H1 (cell line): ENCODE measurements at regions not wholly inside any gene's neighbourhood (a gene's known extent, or its start where the extent isn't known, plus 50 kb on each side); places are given as distances from the start of the nearest gene placed in this dataset.

Experiments
- CTCF ChIA-PET: fragments of 300-600 bp; sonication (Branson Sonifier 250); formaldehyde crosslinking; loops from one replicate; lab custom pipeline; 2021; ENCODE audit not compliant: partially characterized antibody; lab: Charles Lee
- POLR2A ChIA-PET: fragments of 300-600 bp; sonication (Branson Sonifier 250); formaldehyde crosslinking; loops from one replicate; lab custom pipeline; 2021; ENCODE audit warnings: inconsistent platforms; ENCODE audit not compliant: partially characterized antibody; lab: Charles Lee
- DNase-seq, 2 experiments: peaks; one replicate each; pipeline versions ENCODE4 v3.0.0 to v3.0.0-alpha.2; 2010 to 2022; ENCODE audit warnings: low spot score in 2 of 2, low read depth in 1 of 2, mixed read lengths in 1 of 2
- FAIRE-seq: peaks from 2 replicates; lab custom pipeline; 2011; peaks lifted over from hg19 to GRCh38; lab: Jason Lieb, UNC
- H2AFZ ChIP-seq: 2 replicates; pipeline ENCODE4 v1.8.1; 2012; ENCODE audit warnings: low read length, inconsistent platforms
- H2AK5ac ChIP-seq: 2 replicates; pipeline ENCODE4 v1.6.1; 2013; ENCODE audit warnings: low read depth, low read length
- H2BK120ac ChIP-seq: replicated peaks from 2 replicates; pipeline ENCODE3; 2013; ENCODE audit warnings: low read depth, low read length, inconsistent platforms
- H2BK12ac ChIP-seq: 2 replicates; pipeline ENCODE4 v1.6.1; 2013; ENCODE audit warnings: low read depth, low read length
- H2BK15ac ChIP-seq: 2 replicates; pipeline ENCODE4 v1.6.1; 2013; ENCODE audit warnings: low read length
- H2BK20ac ChIP-seq: 2 replicates; pipeline ENCODE4 v1.6.1; 2013; ENCODE audit warnings: low read length
- H2BK5ac ChIP-seq: 2 replicates; pipeline ENCODE4 v1.6.1; 2013; ENCODE audit warnings: low read depth, low read length
- H3K14ac ChIP-seq: 2 replicates; pipeline ENCODE4 v1.6.1; 2013; ENCODE audit warnings: inconsistent platforms; ENCODE audit not compliant: insufficient read length
- H3K18ac ChIP-seq: 2 replicates; pipeline ENCODE4 v1.6.1; 2013; ENCODE audit warnings: low read length; ENCODE audit errors: extremely low read depth
- H3K23ac ChIP-seq: 2 replicates; pipeline ENCODE4 v1.6.1; 2013; ENCODE audit warnings: inconsistent platforms; ENCODE audit not compliant: insufficient read length
- H3K23me2 ChIP-seq: 2 replicates; pipeline ENCODE4 v1.6.1; 2013; ENCODE audit warnings: low read depth, low read length
- H3K27ac ChIP-seq: 2 replicates; pipeline ENCODE4 v1.6.1; 2011; ENCODE audit warnings: low read depth, low read length, inconsistent platforms
- H3K27me3 ChIP-seq, 4 experiments: replicated peaks in 1 of 4; 1 replicate in 1 of 4; 2 replicates in 3 of 4; pipeline versions ENCODE4 v1.6.1 to v1.8.1; 2011 to 2013; ENCODE audit warnings: low read length in 3 of 4, mild to moderate bottlenecking in 3 of 4, inconsistent platforms in 2 of 4, mixed read lengths in 2 of 4, moderate library complexity in 1 of 4; ENCODE audit not compliant: control insufficient read depth in 3 of 4, insufficient read depth in 3 of 4; ENCODE audit errors: extremely low read depth in 1 of 4
- H3K36me3 ChIP-seq, 4 experiments: 2 replicates each; pipeline versions ENCODE4 v1.6.1 to v1.8.1; 2011 to 2013; ENCODE audit warnings: mild to moderate bottlenecking in 4 of 4, low read length in 3 of 4, moderate library complexity in 2 of 4, control low read depth in 1 of 4, inconsistent platforms in 1 of 4; ENCODE audit not compliant: insufficient read depth in 4 of 4, control insufficient read depth in 2 of 4
- H3K4ac ChIP-seq: replicated peaks from 2 replicates; pipeline ENCODE3; 2013; ENCODE audit warnings: low read length, low read depth, mixed read lengths, inconsistent platforms; ENCODE audit not compliant: insufficient read length
- H3K4me1 ChIP-seq, 4 experiments: replicated peaks in 1 of 4; 1 replicate in 1 of 4; 2 replicates in 3 of 4; pipeline versions ENCODE4 v1.6.1 to v1.8.1; 2011 to 2013; ENCODE audit warnings: low read length in 3 of 4, inconsistent platforms in 2 of 4, mixed read lengths in 1 of 4; ENCODE audit not compliant: insufficient read depth in 4 of 4, control insufficient read depth in 3 of 4
- H3K4me2 ChIP-seq, 2 experiments: 2 replicates each; pipeline versions ENCODE4 v1.6.1 to v1.8.1; 2011 to 2013; ENCODE audit warnings: low read depth in 2 of 2, low read length in 2 of 2, control low read depth in 1 of 2, inconsistent platforms in 1 of 2, mild to moderate bottlenecking in 1 of 2; ENCODE audit not compliant: insufficient read depth in 1 of 2
- H3K4me3 ChIP-seq, 4 experiments: fragments of 200-600, 300-600 bp in 1 of 4; sonication (generic), shearing (Covaris generic), sonication (Bioruptor Twin) in 1 of 4; 2 replicates each; pipeline versions ENCODE4 v1.5.1 to v1.8.1; 2011 to 2016; ENCODE audit warnings: low read length in 4 of 4, low read depth in 3 of 4, control low read depth in 2 of 4, inconsistent platforms in 2 of 4, mild to moderate bottlenecking in 2 of 4, mixed read lengths in 1 of 4, moderate library complexity in 1 of 4; ENCODE audit not compliant: insufficient read depth in 2 of 4; ENCODE audit errors: extremely low read depth in 1 of 4
- H3K56ac ChIP-seq: replicated peaks from 2 replicates; pipeline ENCODE3; 2013; ENCODE audit warnings: low read depth, mild to moderate bottlenecking, mixed read lengths, low read length, inconsistent platforms; ENCODE audit not compliant: insufficient read length
- H3K79me1 ChIP-seq: 2 replicates; pipeline ENCODE4 v1.6.1; 2013; ENCODE audit warnings: low read depth, low read length, control low read depth
- H3K79me2 ChIP-seq, 2 experiments: 2 replicates each; pipeline versions ENCODE4 v1.6.1 to v1.8.1; 2012 to 2013; ENCODE audit warnings: low read length in 2 of 2, mild to moderate bottlenecking in 2 of 2, inconsistent platforms in 1 of 2; ENCODE audit not compliant: insufficient read depth in 2 of 2, control insufficient read depth in 1 of 2
- H3K9ac ChIP-seq, 4 experiments: replicated peaks in 1 of 4; 1 replicate in 1 of 4; 2 replicates in 3 of 4; pipeline versions ENCODE4 v1.6.1 to v1.8.1; 2011 to 2013; ENCODE audit warnings: low read depth in 3 of 4, low read length in 3 of 4, control low read depth in 2 of 4, mild to moderate bottlenecking in 2 of 4, moderate library complexity in 2 of 4, inconsistent platforms in 1 of 4; ENCODE audit errors: extremely low read depth in 1 of 4
- H3K9me3 ChIP-seq, 2 experiments: 2 replicates each; pipeline versions ENCODE4 v1.6.1 to v1.8.1; 2012 to 2013; ENCODE audit warnings: mild to moderate bottlenecking in 2 of 2, moderate library complexity in 2 of 2, control low read depth in 1 of 2, inconsistent platforms in 1 of 2, low read depth in 1 of 2, low read length in 1 of 2, mixed read lengths in 1 of 2; ENCODE audit not compliant: insufficient read depth in 2 of 2
- H4K20me1 ChIP-seq, 2 experiments: replicated peaks in 1 of 2; 2 replicates each; pipeline versions ENCODE3 to v1.8.1; 2011 to 2013; ENCODE audit warnings: inconsistent platforms in 2 of 2, low read length in 2 of 2, mild to moderate bottlenecking in 1 of 2; ENCODE audit not compliant: insufficient read depth in 2 of 2, control insufficient read depth in 1 of 2
- H4K5ac ChIP-seq: 2 replicates; pipeline ENCODE4 v1.6.1; 2013; ENCODE audit warnings: low read length, low read depth, mixed read lengths, inconsistent platforms; ENCODE audit not compliant: insufficient read length
- H4K8ac ChIP-seq: 2 replicates; pipeline ENCODE4 v1.8.0; 2013; ENCODE audit warnings: mild to moderate bottlenecking, moderate library complexity, low read length, inconsistent platforms; ENCODE audit not compliant: insufficient read depth; ENCODE audit errors: extremely low read depth
- H4K91ac ChIP-seq: replicated peaks from 2 replicates; pipeline ENCODE3; 2013; ENCODE audit warnings: low read length, mixed read lengths, inconsistent platforms; ENCODE audit not compliant: insufficient read length
- CEBPB ChIP-seq: IDR thresholded peaks from 2 replicates; pipeline ENCODE4 v1.6.1; 2012; ENCODE audit warnings: low read depth, low read length
- CHD2 ChIP-seq: IDR thresholded peaks from 2 replicates; pipeline ENCODE4 v1.6.1; 2012; ENCODE audit warnings: low read length, improper control_type of control experiment
- EGR1 ChIP-seq: IDR thresholded peaks from 2 replicates; pipeline ENCODE4 v1.6.1; 2011; ENCODE audit warnings: low read depth, low read length, borderline replicate concordance
- HDAC2 ChIP-seq, 2 experiments: fragments of 300-600 bp in 1 of 2; sonication (generic) in 1 of 2; IDR thresholded peaks; 2 replicates each; pipeline ENCODE4 v1.6.1; 2011 to 2012; ENCODE audit warnings: low read depth in 2 of 2, low read length in 2 of 2, mild to moderate bottlenecking in 2 of 2, moderate library complexity in 2 of 2, borderline replicate concordance in 1 of 2, inconsistent platforms in 1 of 2
- NRF1 ChIP-seq: IDR thresholded peaks from 2 replicates; pipeline ENCODE4 v1.6.1; 2011; ENCODE audit warnings: mild to moderate bottlenecking, low read depth, low read length, improper control_type of control experiment
- PHF8 ChIP-seq: fragments of 200-600 bp; sonication (generic); conservative IDR thresholded peaks from 2 replicates; pipeline ENCODE4 v1.7.1; 2012; ENCODE audit warnings: low read depth, mild to moderate bottlenecking, inconsistent platforms, low read length, moderate library complexity
- RAD21 ChIP-seq, 2 experiments: IDR thresholded peaks in 1 of 2; conservative IDR thresholded peaks in 1 of 2; 2 replicates each; pipeline ENCODE4 v1.6.1; 2011; ENCODE audit warnings: low read depth in 2 of 2, low read length in 2 of 2, improper control_type of control experiment in 1 of 2, inconsistent platforms in 1 of 2, mild to moderate bottlenecking in 1 of 2, moderate library complexity in 1 of 2
- RBBP5 ChIP-seq: IDR thresholded peaks from 2 replicates; pipeline ENCODE4 v1.7.1; 2012; ENCODE audit warnings: low read depth, mild to moderate bottlenecking, inconsistent platforms, low read length, moderate library complexity, borderline replicate concordance
- RFX5 ChIP-seq: IDR thresholded peaks from 2 replicates; pipeline ENCODE4 v1.6.1; 2011; ENCODE audit warnings: low read depth, low read length, improper control_type of control experiment, borderline replicate concordance
- RXRA ChIP-seq: IDR thresholded peaks from 2 replicates; pipeline ENCODE4 v1.6.1; 2011; ENCODE audit warnings: low read depth, mild to moderate bottlenecking, low read length, moderate library complexity; ENCODE audit not compliant: insufficient read depth
- SRF ChIP-seq: IDR thresholded peaks from 2 replicates; pipeline ENCODE4 v1.6.1; 2011; ENCODE audit warnings: mild to moderate bottlenecking, low read depth, low read length, moderate library complexity
- WGBS, 2 experiments: shearing (Covaris generic) in 1 of 2; methylation state at CpG; one replicate each; pipeline versions ENCODE4 v1.1.6 to v1.1.7; 2013 to 2015; ENCODE audit warnings: low lambda C conversion rate in 2 of 2, mixed read lengths in 2 of 2, inconsistent platforms in 1 of 2, low coverage in 1 of 2, missing lambda C conversion rate in 1 of 2; ENCODE audit not compliant: insufficient replicate concordance in 2 of 2, insufficient coverage in 1 of 2, insufficient read length in 1 of 2; ENCODE audit errors: extremely low coverage in 1 of 2, missing lambda C conversion rate in 1 of 2; 5-methylcytosine and 5-hydroxymethylcytosine counted together
- TF ChIP-seq, protein P1 (sequence below): IDR thresholded peaks from 2 replicates; pipeline ENCODE4 v1.6.1; 2012; ENCODE audit warnings: inconsistent platforms
- TF ChIP-seq, protein P2 (sequence below): IDR thresholded peaks from 2 replicates; pipeline ENCODE4 v1.6.1; 2012; ENCODE audit warnings: inconsistent platforms

DNA sequence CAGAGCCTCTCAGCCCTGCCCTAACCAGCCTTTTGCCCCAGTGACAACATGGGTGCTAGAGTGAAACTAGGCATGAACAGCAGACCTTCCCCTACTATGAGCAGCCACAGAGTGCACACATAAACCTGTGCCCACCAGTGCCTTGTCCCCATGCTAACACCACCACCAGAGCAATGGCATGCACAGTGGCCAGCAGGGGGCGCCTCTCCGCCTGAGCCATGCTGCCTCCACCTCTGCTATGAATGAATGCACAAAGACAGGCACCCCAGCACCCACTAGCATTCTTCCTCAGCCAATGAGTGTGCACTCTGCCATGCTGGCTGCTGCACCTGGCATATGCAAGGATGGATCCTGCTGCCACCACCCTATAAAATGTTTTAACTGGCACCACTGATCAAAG lies 286.9 kb upstream of the FGF16 start:
- FAIRE-seq (peak; percentile 63), DNase-seq (peak; percentile 7 to 74)
- Histone ChIP-seq H3K4me3 (no peak overlapping the region), H3K14ac (no peak overlapping the region), H3K23me2 (no peaks in the 10 kb centered on the region), H3K79me2 (no peaks in the 10 kb centered on the region), H3K27ac (no peak overlapping the region), H4K91ac (no peak overlapping the region), H3K79me1 (no peaks in the 10 kb centered on the region), H3K36me3 (no peaks in the 10 kb centered on the region), H2BK20ac (no peak overlapping the region), H3K9me3 (no peaks in the 10 kb centered on the region), H4K20me1 (no peaks in the 10 kb centered on the region), H2BK15ac (no peak overlapping the region), H4K5ac (no peak overlapping the region), H2AFZ (peak overlapping the region; percentile 70; the same call in 1 of the 2 replicates), H4K8ac (no peak overlapping the region), H3K4ac (no peak overlapping the region), H3K4me1 (no peaks in the 10 kb centered on the region), H2BK120ac (no peak overlapping the region), H3K27me3 (no peaks in the 10 kb centered on the region), H3K18ac (no peak overlapping the region), H3K4me2 (no peak overlapping the region), H3K23ac (no peak overlapping the region), H2AK5ac (no peak overlapping the region), H2BK12ac (no peak overlapping the region), H3K9ac (no peak overlapping the region), H2BK5ac (no peak overlapping the region), H3K56ac (no peak overlapping the region)
- ChIA-PET CTCF (interaction anchor here (0.7 to 2.6 kb wide), 3 partner anchors 11 to 1613 kb away, joined by 3 to 8 read pairs (median 6); no protein-coding TSS in a partner anchor), POLR2A (no interaction called here)
- WGBS, 2 experiments: no CpG with 5 or more reads among the region's 2 CpGs
- TF ChIP-seq RAD21 (IDR thresholded peaks at IDR 0.05 in 1 of 2, conservative IDR thresholded peaks at IDR 0.05 in 1 of 2; ENCODE audit: low read depth in 2 of 2, low read length in 2 of 2) (peak; percentile 57 to 64), CHD2 (no peak), NRF1 (no peak), RFX5 (no peak), SRF (no peak), EGR1 (no peak), RBBP5 (no peak), RXRA (no peak), CEBPB (no peak), PHF8 (no peak), HDAC2 (IDR thresholded peaks at IDR 0.05; ENCODE audit: borderline replicate concordance in 1 of 2, low read depth in 2 of 2, low read length in 2 of 2) (no peak)
- TF ChIP-seq, protein P1, sequence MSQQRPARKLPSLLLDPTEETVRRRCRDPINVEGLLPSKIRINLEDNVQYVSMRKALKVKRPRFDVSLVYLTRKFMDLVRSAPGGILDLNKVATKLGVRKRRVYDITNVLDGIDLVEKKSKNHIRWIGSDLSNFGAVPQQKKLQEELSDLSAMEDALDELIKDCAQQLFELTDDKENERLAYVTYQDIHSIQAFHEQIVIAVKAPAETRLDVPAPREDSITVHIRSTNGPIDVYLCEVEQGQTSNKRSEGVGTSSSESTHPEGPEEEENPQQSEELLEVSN: no peak
- TF ChIP-seq, protein P2, sequence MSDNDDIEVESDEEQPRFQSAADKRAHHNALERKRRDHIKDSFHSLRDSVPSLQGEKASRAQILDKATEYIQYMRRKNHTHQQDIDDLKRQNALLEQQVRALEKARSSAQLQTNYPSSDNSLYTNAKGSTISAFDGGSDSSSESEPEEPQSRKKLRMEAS: peak; percentile 44; the same call in 1 of the 2 replicates
